Spinal cord (tissue), 9 donors: ENCODE measurements at regions not wholly inside any gene's neighbourhood (a gene's known extent, or its start where the extent isn't known, plus 50 kb on each side); places are given as distances from the start of the nearest gene placed in this dataset.

ENCODE experiments used
- DNase-seq, 6 donors: peaks; one replicate each; pipeline versions ENCODE4 v3.0.0 to v3.0.0-alpha.2; 2013 to 2015; ENCODE audit warnings: low spot score in 6 of 6, low read depth in 4 of 6
- H3K27ac ChIP-seq: one replicate; pipeline ENCODE4 v1.5.1; 2013; ENCODE audit warnings: low read depth, low read length, control low read depth
- H3K27me3 ChIP-seq: one replicate; pipeline ENCODE4 v1.6.1; 2013; ENCODE audit warnings: low read length; ENCODE audit not compliant: control insufficient read depth, insufficient read depth
- H3K36me3 ChIP-seq: one replicate; pipeline ENCODE4 v1.6.1; 2013; ENCODE audit warnings: low read length; ENCODE audit not compliant: control insufficient read depth, insufficient read depth
- H3K4me1 ChIP-seq: one replicate; pipeline ENCODE4 v1.6.1; 2013; ENCODE audit warnings: low read length; ENCODE audit not compliant: control insufficient read depth, insufficient read depth
- H3K4me3 ChIP-seq: one replicate; pipeline ENCODE4 v1.5.1; 2013; ENCODE audit warnings: low read depth, low read length, control low read depth
- H3K9me3 ChIP-seq: one replicate; pipeline ENCODE4 v1.6.1; 2013; ENCODE audit warnings: low read length; ENCODE audit not compliant: control insufficient read depth, insufficient read depth
- whole genome bisulfite sequencing: methylation state at CpG from one replicate; pipeline ENCODE4 v1.1.5; 2013; ENCODE audit warnings: missing lambda C conversion rate; ENCODE audit not compliant: insufficient coverage; 5-methylcytosine and 5-hydroxymethylcytosine counted together
- donor health status: healthy.

- Histone ChIP-seq H3K36me3 (no peaks in the 10 kb centered on the region), H3K9me3 (no peaks in the 10 kb centered on the region), H3K4me1 (no peaks in the 10 kb centered on the region), H3K27me3 (no peaks in the 10 kb centered on the region), H3K27ac (no peak overlapping the region), H3K4me3 (no peak overlapping the region)
- WGBS: no CpG with 5 or more reads among the region's 1 CpG
- no peak for DNase-seq
Measured at GRCh38 chr2:125582516-125582915, 1073.4 kb upstream of the GYPC start.

- H3K4me3 ChIP-seq: no peak overlapping the region
- no peaks in the 10 kb centered on the region for H3K36me3 ChIP-seq
- H3K4me1 ChIP-seq: no peaks in the 10 kb centered on the region
- WGBS: no CpG with 5 or more reads among the region's 1 CpG
- no peak overlapping the region for H3K27ac ChIP-seq
- H3K9me3 ChIP-seq: no peaks in the 10 kb centered on the region
- H3K27me3 ChIP-seq: no peaks in the 10 kb centered on the region
- no peak for DNase-seq
Measured at GRCh38 chr2:125584732-125585131, 1071.2 kb upstream of the GYPC start.

- H3K27ac ChIP-seq: no peak overlapping the region
- no peak for DNase-seq
- H3K4me1 ChIP-seq: no peaks in the 10 kb centered on the region
- no peak overlapping the region for H3K4me3 ChIP-seq
- no peaks in the 10 kb centered on the region for H3K9me3 ChIP-seq
- no peaks in the 10 kb centered on the region for H3K36me3 ChIP-seq
- H3K27me3 ChIP-seq: no peaks in the 10 kb centered on the region
- no CpG with 5 or more reads among the region's 1 CpG for WGBS
Measured at GRCh38 chr2:125588780-125589179, 1067.2 kb upstream of the GYPC start.

GRCh38 chr2:125591954-125592353 lies 1064.0 kb upstream of the GYPC start:
- Histone ChIP-seq H3K4me1 (no peaks in the 10 kb centered on the region), H3K9me3 (no peaks in the 10 kb centered on the region), H3K36me3 (no peaks in the 10 kb centered on the region), H3K27me3 (no peaks in the 10 kb centered on the region), H3K4me3 (no peak overlapping the region), H3K27ac (no peak overlapping the region)
- no CpG with 5 or more reads among the region's 4 CpGs for WGBS
- no peak for DNase-seq

- Histone ChIP-seq H3K36me3 (no peaks in the 10 kb centered on the region), H3K27me3 (no peaks in the 10 kb centered on the region), H3K4me1 (no peaks in the 10 kb centered on the region), H3K9me3 (no peaks in the 10 kb centered on the region), H3K4me3 (no peak overlapping the region), H3K27ac (no peak overlapping the region)
- whole genome bisulfite sequencing: 100% methylated on average over 1 of the region's 2 CpGs
- DNase-seq: no peak
Measured at GRCh38 chr2:125593036-125593435, 1062.9 kb upstream of the GYPC start.

GRCh38 chr2:125596612-125597011 lies 1059.3 kb upstream of the GYPC start:
- Histone ChIP-seq H3K9me3 (no peaks in the 10 kb centered on the region), H3K4me3 (no peak overlapping the region), H3K36me3 (no peaks in the 10 kb centered on the region), H3K4me1 (no peaks in the 10 kb centered on the region), H3K27ac (no peak overlapping the region), H3K27me3 (no peaks in the 10 kb centered on the region)
- no CpG with 5 or more reads among the region's 3 CpGs for WGBS
- DNase-seq: peak in 1 of 6 donors; percentile 37

GRCh38 chr2:125615438-125615837 lies 1040.5 kb upstream of the GYPC start:
- no peaks in the 10 kb centered on the region for H3K27me3 ChIP-seq
- H3K4me3 ChIP-seq: no peak overlapping the region
- H3K9me3 ChIP-seq: no peaks in the 10 kb centered on the region
- H3K27ac ChIP-seq: no peak overlapping the region
- H3K4me1 ChIP-seq: no peaks in the 10 kb centered on the region
- H3K36me3 ChIP-seq: no peaks in the 10 kb centered on the region
- DNase-seq: no peak
- WGBS: no CpG with 5 or more reads among the region's 3 CpGs

- H3K4me1 ChIP-seq: no peaks in the 10 kb centered on the region
- DNase-seq: peak in 1 of 6 donors; percentile 39
- H3K4me3 ChIP-seq: no peak overlapping the region
- 86% methylated on average over 3 of the region's 6 CpGs for WGBS
- H3K27ac ChIP-seq: no peak overlapping the region
- H3K27me3 ChIP-seq: no peaks in the 10 kb centered on the region
- H3K9me3 ChIP-seq: no peaks in the 10 kb centered on the region
- no peaks in the 10 kb centered on the region for H3K36me3 ChIP-seq
Measured at GRCh38 chr2:125630377-125630776, 1025.6 kb upstream of the GYPC start.

GRCh38 chr2:125634662-125635061 lies 1021.3 kb upstream of the GYPC start:
- H3K36me3 ChIP-seq: no peaks in the 10 kb centered on the region
- no peak overlapping the region for H3K4me3 ChIP-seq
- H3K4me1 ChIP-seq: no peaks in the 10 kb centered on the region
- no peaks in the 10 kb centered on the region for H3K9me3 ChIP-seq
- no peak overlapping the region for H3K27ac ChIP-seq
- peak in 3 of 6 donors; percentile 17 to 64 (median 58) for DNase-seq
- no peaks in the 10 kb centered on the region for H3K27me3 ChIP-seq

GRCh38 chr2:125638345-125638744 lies 1017.6 kb upstream of the GYPC start:
- Histone ChIP-seq H3K36me3 (no peaks in the 10 kb centered on the region), H3K27me3 (no peaks in the 10 kb centered on the region), H3K9me3 (no peaks in the 10 kb centered on the region), H3K4me3 (no peak overlapping the region), H3K27ac (no peak overlapping the region), H3K4me1 (no peaks in the 10 kb centered on the region)
- WGBS: no CpG with 5 or more reads among the region's 1 CpG
- DNase-seq: no peak
